Fibroblast of lung (primary cell): ENCODE measurements at regions not wholly inside any gene's neighbourhood (a gene's known extent, or its start where the extent isn't known, plus 50 kb on each side); places are given as distances from the start of the nearest gene placed in this dataset.

Experiments used
- CTCF ChIP-seq, 2 donors: IDR thresholded peaks in 1 of 2; conservative IDR thresholded peaks in 1 of 2; 1 replicate in 1 of 2; 2 replicates in 1 of 2; pipeline ENCODE4 v1.5.1; 2011 to 2012; ENCODE audit warnings: low read length in 2 of 2, control low read depth in 1 of 2, inconsistent platforms in 1 of 2, low read depth in 1 of 2, mild to moderate bottlenecking in 1 of 2
- EZH2 ChIP-seq: IDR thresholded peaks from 2 replicates; pipeline ENCODE4 v1.5.1; 2012; ENCODE audit warnings: low read length, control low read depth, mild to moderate bottlenecking; ENCODE audit errors: missing control alignments

GRCh38 chr11:130527636-130528297 is 79.3 kb downstream of the ADAMTS15 start:
- TF ChIP-seq CTCF (conservative IDR thresholded peaks at IDR 0.05 in 1 of 2, IDR thresholded peaks at IDR 0.05 in 1 of 2; ENCODE audit: low read depth in 1 of 2, low read length in 2 of 2), result no peak
- no peak for TF ChIP-seq EZH2
